ENCODE measurements at regions not wholly inside any gene's neighbourhood (a gene's known extent, or its start where the extent isn't known, plus 50 kb on each side); places are given as distances from the start of the nearest gene placed in this dataset.

DNA sequence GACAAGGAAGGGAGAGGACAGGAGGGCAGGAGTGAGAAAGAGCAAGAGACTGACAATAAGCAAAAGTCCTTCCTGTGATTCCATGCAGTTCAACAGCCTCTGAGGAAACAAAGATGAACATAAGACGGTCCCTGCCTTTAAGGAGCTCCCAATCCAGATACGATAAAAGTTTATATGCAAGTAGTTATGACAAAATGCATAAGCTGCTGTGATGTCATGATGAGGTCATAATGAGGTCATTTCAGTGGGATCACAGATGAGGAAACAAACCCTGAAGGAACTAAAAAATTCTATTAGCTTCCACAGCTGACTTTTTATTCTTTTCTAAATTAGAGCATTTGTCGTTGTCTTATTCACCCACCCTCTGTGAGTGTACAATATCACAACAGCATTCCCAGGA lies 458.5 kb upstream of the ACVR2A start:
- no peak overlapping the region for H3K4me3 ChIP-seq (replicated peaks; ENCODE audit: insufficient read depth, low read length)
- DNase-seq (ENCODE audit: low read depth in 1 of 2, low spot score in 1 of 2), result no peak
- TF ChIP-seq SPI1 (IDR thresholded peaks at IDR 0.05; ENCODE audit: borderline replicate concordance, low read depth) (no peak), POLR2AphosphoS5 (IDR thresholded peaks at IDR 0.05; ENCODE audit: low read depth) (no peak), GABPA (IDR thresholded peaks at IDR 0.05; ENCODE audit: low read depth) (no peak)
- TF ChIP-seq, protein P1, sequence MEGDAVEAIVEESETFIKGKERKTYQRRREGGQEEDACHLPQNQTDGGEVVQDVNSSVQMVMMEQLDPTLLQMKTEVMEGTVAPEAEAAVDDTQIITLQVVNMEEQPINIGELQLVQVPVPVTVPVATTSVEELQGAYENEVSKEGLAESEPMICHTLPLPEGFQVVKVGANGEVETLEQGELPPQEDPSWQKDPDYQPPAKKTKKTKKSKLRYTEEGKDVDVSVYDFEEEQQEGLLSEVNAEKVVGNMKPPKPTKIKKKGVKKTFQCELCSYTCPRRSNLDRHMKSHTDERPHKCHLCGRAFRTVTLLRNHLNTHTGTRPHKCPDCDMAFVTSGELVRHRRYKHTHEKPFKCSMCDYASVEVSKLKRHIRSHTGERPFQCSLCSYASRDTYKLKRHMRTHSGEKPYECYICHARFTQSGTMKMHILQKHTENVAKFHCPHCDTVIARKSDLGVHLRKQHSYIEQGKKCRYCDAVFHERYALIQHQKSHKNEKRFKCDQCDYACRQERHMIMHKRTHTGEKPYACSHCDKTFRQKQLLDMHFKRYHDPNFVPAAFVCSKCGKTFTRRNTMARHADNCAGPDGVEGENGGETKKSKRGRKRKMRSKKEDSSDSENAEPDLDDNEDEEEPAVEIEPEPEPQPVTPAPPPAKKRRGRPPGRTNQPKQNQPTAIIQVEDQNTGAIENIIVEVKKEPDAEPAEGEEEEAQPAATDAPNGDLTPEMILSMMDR (IDR thresholded peaks at IDR 0.05; ENCODE audit: insufficient read depth, low read length), result no peak
- TF ChIP-seq, protein P2, sequence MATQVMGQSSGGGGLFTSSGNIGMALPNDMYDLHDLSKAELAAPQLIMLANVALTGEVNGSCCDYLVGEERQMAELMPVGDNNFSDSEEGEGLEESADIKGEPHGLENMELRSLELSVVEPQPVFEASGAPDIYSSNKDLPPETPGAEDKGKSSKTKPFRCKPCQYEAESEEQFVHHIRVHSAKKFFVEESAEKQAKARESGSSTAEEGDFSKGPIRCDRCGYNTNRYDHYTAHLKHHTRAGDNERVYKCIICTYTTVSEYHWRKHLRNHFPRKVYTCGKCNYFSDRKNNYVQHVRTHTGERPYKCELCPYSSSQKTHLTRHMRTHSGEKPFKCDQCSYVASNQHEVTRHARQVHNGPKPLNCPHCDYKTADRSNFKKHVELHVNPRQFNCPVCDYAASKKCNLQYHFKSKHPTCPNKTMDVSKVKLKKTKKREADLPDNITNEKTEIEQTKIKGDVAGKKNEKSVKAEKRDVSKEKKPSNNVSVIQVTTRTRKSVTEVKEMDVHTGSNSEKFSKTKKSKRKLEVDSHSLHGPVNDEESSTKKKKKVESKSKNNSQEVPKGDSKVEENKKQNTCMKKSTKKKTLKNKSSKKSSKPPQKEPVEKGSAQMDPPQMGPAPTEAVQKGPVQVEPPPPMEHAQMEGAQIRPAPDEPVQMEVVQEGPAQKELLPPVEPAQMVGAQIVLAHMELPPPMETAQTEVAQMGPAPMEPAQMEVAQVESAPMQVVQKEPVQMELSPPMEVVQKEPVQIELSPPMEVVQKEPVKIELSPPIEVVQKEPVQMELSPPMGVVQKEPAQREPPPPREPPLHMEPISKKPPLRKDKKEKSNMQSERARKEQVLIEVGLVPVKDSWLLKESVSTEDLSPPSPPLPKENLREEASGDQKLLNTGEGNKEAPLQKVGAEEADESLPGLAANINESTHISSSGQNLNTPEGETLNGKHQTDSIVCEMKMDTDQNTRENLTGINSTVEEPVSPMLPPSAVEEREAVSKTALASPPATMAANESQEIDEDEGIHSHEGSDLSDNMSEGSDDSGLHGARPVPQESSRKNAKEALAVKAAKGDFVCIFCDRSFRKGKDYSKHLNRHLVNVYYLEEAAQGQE (IDR thresholded peaks at IDR 0.05; ENCODE audit: insufficient replicate concordance, low read depth), result no peak
- H3K27ac ChIP-seq (replicated peaks), result no peak overlapping the region
- H3K27me3 ChIP-seq (ENCODE audit: insufficient read depth, poor library complexity, severe bottlenecking), result no peaks in the 10 kb centered on the region

DNA sequence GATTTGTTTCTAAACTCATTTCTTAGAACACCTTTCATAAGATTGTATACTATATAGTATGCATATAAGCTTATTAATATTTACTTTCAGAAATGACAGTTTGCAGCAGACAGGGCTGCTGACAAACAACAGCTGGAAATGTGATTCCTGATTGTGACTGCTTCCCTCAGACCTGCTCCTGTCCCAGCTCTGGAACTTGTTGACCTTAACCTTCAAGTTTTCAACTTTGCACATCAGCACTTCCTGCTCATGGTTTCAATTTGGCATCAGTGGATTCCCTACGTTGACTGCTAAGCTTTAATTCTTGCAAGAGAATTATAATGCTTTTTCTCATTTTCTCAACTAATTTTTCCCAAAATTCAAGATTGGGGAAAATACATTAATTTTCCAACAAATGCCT lies 459.2 kb upstream of the ACVR2A start:
- no peak for TF ChIP-seq POLR2AphosphoS5 (IDR thresholded peaks at IDR 0.05; ENCODE audit: low read depth)
- TF ChIP-seq, protein P2 (IDR thresholded peaks at IDR 0.05; ENCODE audit: insufficient replicate concordance, low read depth), result no peak
- TF ChIP-seq GABPA (IDR thresholded peaks at IDR 0.05; ENCODE audit: low read depth), result no peak
- TF ChIP-seq, protein P1 (IDR thresholded peaks at IDR 0.05; ENCODE audit: insufficient read depth, low read length), result no peak
- TF ChIP-seq SPI1 (IDR thresholded peaks at IDR 0.05; ENCODE audit: borderline replicate concordance, low read depth), result no peak
- H3K4me3 ChIP-seq (replicated peaks; ENCODE audit: insufficient read depth, low read length), result no peak overlapping the region
- no peak overlapping the region for H3K27ac ChIP-seq (replicated peaks)
- no peak for DNase-seq (ENCODE audit: low read depth in 1 of 2, low spot score in 1 of 2)
- H3K27me3 ChIP-seq (ENCODE audit: insufficient read depth, poor library complexity, severe bottlenecking), result no peaks in the 10 kb centered on the region

DNA sequence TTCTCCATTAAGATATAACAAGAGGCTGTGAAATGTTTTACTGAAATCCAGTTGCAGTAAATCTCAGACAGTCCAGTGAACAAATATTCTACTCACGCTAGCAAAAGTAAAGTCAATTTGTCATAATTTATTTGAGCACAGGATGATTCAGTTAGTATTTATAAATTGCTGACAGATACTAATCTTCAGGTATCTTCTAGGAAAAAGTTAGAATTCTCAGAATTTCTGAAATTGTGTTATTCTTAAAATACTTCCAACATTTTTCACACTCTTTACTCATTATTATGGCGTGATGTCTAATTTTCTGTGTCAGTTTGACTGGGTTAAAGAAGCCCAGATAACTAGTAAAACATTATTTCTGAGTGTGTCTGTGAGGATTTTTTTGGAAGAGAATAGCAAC lies 460.2 kb upstream of the ACVR2A start:
- H3K27ac ChIP-seq (replicated peaks), result no peak overlapping the region
- H3K4me3 ChIP-seq (replicated peaks; ENCODE audit: insufficient read depth, low read length), result no peak overlapping the region
- TF ChIP-seq SPI1 (IDR thresholded peaks at IDR 0.05; ENCODE audit: borderline replicate concordance, low read depth) (no peak), GABPA (IDR thresholded peaks at IDR 0.05; ENCODE audit: low read depth) (no peak), POLR2AphosphoS5 (IDR thresholded peaks at IDR 0.05; ENCODE audit: low read depth) (no peak)
- TF ChIP-seq, protein P1 (IDR thresholded peaks at IDR 0.05; ENCODE audit: insufficient read depth, low read length), result no peak
- TF ChIP-seq, protein P2 (IDR thresholded peaks at IDR 0.05; ENCODE audit: insufficient replicate concordance, low read depth), result no peak
- no peaks in the 10 kb centered on the region for H3K27me3 ChIP-seq (ENCODE audit: insufficient read depth, poor library complexity, severe bottlenecking)
- DNase-seq (ENCODE audit: low read depth in 1 of 2, low spot score in 1 of 2), result no peak

Measured in HL-60 (cell line).